K562 (cell line): ENCODE measurements at regions not wholly inside any gene's neighbourhood (a gene's known extent, or its start where the extent isn't known, plus 50 kb on each side); places are given as distances from the start of the nearest gene placed in this dataset.

ENCODE experiments used
- ATAC-seq: fragments of 200-7000 bp; cut with Tn5 transposase; 3 replicates; pipeline ENCODE4 v1.9.1; 2020; ENCODE audit warnings: moderate library complexity
- BruUV-seq: library from RNA; stranded (reverse); fragments of 400-500 nt; replicated peaks from 2 replicates; lab custom pipeline; 2021; lab: Mats Ljungman, UMichigan
- CTCF ChIA-PET: fragments of 300-600 bp; formaldehyde crosslinking; extraction: SDS; loops from one replicate; lab custom pipeline; 2021; ENCODE audit warnings: low intra/inter-chr PET ratio; lab: Yijun Ruan, JAX
- POLR2A ChIA-PET: fragments of 300-600, 350-650 bp; sonication (Branson Sonifier 250); formaldehyde crosslinking; extraction: SDS; loops from one replicate; lab custom pipeline; 2021; ENCODE audit warnings: antibody characterized with exemption, inconsistent platforms; lab: Yijun Ruan, JAX
- DNase-seq, 4 experiments: peaks; one replicate each; pipeline versions ENCODE4 v3.0.0 to v3.0.0-alpha.2; 2011 to 2018; ENCODE audit warnings: low spot score in 3 of 4, mixed read lengths in 3 of 4; ENCODE audit errors: extremely low read depth in 1 of 4
- FAIRE-seq: peaks from 2 replicates; lab custom pipeline; 2011; peaks lifted over from hg19 to GRCh38; lab: Jason Lieb, UNC
- H2AFZ ChIP-seq: 2 replicates; pipeline ENCODE4 v1.6.0; 2011; ENCODE audit warnings: low read depth, low read length, control low read depth, inconsistent platforms
- H3K27ac ChIP-seq: fragments of 200-600 bp; 3 replicates; pipeline ENCODE4 v1.8.0; 2011; ENCODE audit warnings: low read depth, mild to moderate bottlenecking, control low read depth, inconsistent platforms, low read length, moderate library complexity, mixed read lengths; ENCODE audit errors: extremely low read depth
- H3K27me3 ChIP-seq, 2 experiments: fragments of 300-600 bp in 1 of 2; 2 replicates in 1 of 2; 3 replicates in 1 of 2; pipeline versions ENCODE4 v1.6.0 to v1.8.0; 2011; ENCODE audit warnings: inconsistent platforms in 2 of 2, low read length in 2 of 2, mild to moderate bottlenecking in 1 of 2, mixed read lengths in 1 of 2, moderate library complexity in 1 of 2; ENCODE audit not compliant: control insufficient read depth in 2 of 2, insufficient read depth in 2 of 2
- H3K36me3 ChIP-seq: fragments of 300-600 bp; 3 replicates; pipeline ENCODE4 v1.8.0; 2011; ENCODE audit warnings: mild to moderate bottlenecking, low read length, inconsistent platforms; ENCODE audit not compliant: control insufficient read depth, insufficient read depth
- H3K4me1 ChIP-seq, 2 experiments: fragments of 200-600 bp in 1 of 2; replicated peaks in 1 of 2; 2 replicates in 1 of 2; 3 replicates in 1 of 2; pipeline versions ENCODE4 v1.5.1 to v1.8.0; 2011; ENCODE audit warnings: inconsistent platforms in 2 of 2, low read length in 2 of 2, mild to moderate bottlenecking in 1 of 2, mixed read lengths in 1 of 2, moderate library complexity in 1 of 2; ENCODE audit not compliant: control insufficient read depth in 2 of 2, insufficient read depth in 2 of 2
- H3K4me2 ChIP-seq: 2 replicates; pipeline ENCODE4 v1.6.1; 2011; ENCODE audit warnings: low read length, control low read depth, inconsistent platforms, mixed read lengths; ENCODE audit not compliant: insufficient read depth
- H3K4me3 ChIP-seq: fragments of 200-600 bp; sonication (generic), shearing (Covaris generic); 2 replicates; pipeline ENCODE4 v1.5.1; 2016; ENCODE audit warnings: control low read depth, inconsistent platforms
- H3K79me2 ChIP-seq: fragments of 200-600 bp; 3 replicates; pipeline ENCODE4 v1.8.0; 2011; ENCODE audit warnings: low read length, inconsistent platforms; ENCODE audit not compliant: control insufficient read depth, insufficient read depth
- H3K9ac ChIP-seq, 2 experiments: 2 replicates each; pipeline versions ENCODE4 v1.6.0 to v1.6.1; 2011; ENCODE audit warnings: low read depth in 2 of 2, low read length in 2 of 2, control low read depth in 1 of 2, inconsistent platforms in 1 of 2, mild to moderate bottlenecking in 1 of 2, mixed read lengths in 1 of 2; ENCODE audit not compliant: insufficient read depth in 1 of 2
- H3K9me1 ChIP-seq: one replicate; pipeline ENCODE4 v1.6.0; 2011; ENCODE audit warnings: inconsistent platforms, mild to moderate bottlenecking, low read length, moderate library complexity; ENCODE audit not compliant: control insufficient read depth, insufficient read depth
- H3K9me3 ChIP-seq: replicated peaks from 2 replicates; pipeline ENCODE4 v1.5.1; 2011; ENCODE audit warnings: low read depth, low read length, inconsistent platforms; ENCODE audit not compliant: control insufficient read depth, insufficient read depth
- H4K20me1 ChIP-seq: replicated peaks from 2 replicates; pipeline ENCODE4 v1.6.1; 2011; ENCODE audit warnings: low read length, inconsistent platforms, mixed read lengths; ENCODE audit not compliant: control insufficient read depth, insufficient read depth
- ARID2 ChIP-seq: fragments of 450-650 bp; IDR thresholded peaks from 2 replicates; pipeline ENCODE4 v1.6.1; 2017; ENCODE audit warnings: antibody characterized with exemption, mild to moderate bottlenecking
- BACH1 ChIP-seq: fragments of 200-800 bp; sonication (Bioruptor generic); IDR thresholded peaks from 2 replicates; pipeline ENCODE4 v1.6.1; 2016; ENCODE audit warnings: missing genetic modification characterization, missing compliant biosample characterization
- BCL6 ChIP-seq: fragments of 250-450 bp; sonication (Bioruptor Pico); IDR thresholded peaks from 2 replicates; pipeline ENCODE4 v1.4.0; 2020
- C11orf30 ChIP-seq: fragments of 450-650 bp; IDR thresholded peaks from 2 replicates; pipeline ENCODE4 v1.6.1; 2016; ENCODE audit warnings: low read depth, mild to moderate bottlenecking
- ESRRA ChIP-seq: fragments of 450-650 bp; IDR thresholded peaks from 2 replicates; pipeline ENCODE4 v1.6.1; 2014; ENCODE audit warnings: low read depth, mild to moderate bottlenecking, moderate library complexity, borderline replicate concordance
- ETS2 ChIP-seq: IDR thresholded peaks from 2 replicates; pipeline ENCODE4 v1.6.1; 2016; ENCODE audit warnings: borderline replicate concordance, missing genetic modification characterization, mild to moderate bottlenecking, moderate library complexity, missing compliant biosample characterization; ENCODE audit not compliant: poor library complexity, severe bottlenecking
- ETV1 ChIP-seq: fragments of 450-650 bp; conservative IDR thresholded peaks from 2 replicates; pipeline ENCODE4 v1.6.1; 2016; ENCODE audit warnings: missing genetic modification characterization, control low read depth, low read depth, missing compliant biosample characterization
- FOXA3 ChIP-seq, 2 experiments: fragments of 450-650 bp in 1 of 2; sonication (generic) in 1 of 2; formaldehyde crosslinking; IDR thresholded peaks in 1 of 2; conservative IDR thresholded peaks in 1 of 2; 2 replicates each; pipeline versions ENCODE4 v1.4.0 to v1.8.0; 2020 to 2022; ENCODE audit warnings: mild to moderate bottlenecking in 2 of 2, missing genetic modification reagents in 1 of 2
- GTF2B ChIP-seq: IDR thresholded peaks from 2 replicates; pipeline ENCODE4 v1.6.1; 2011; ENCODE audit not compliant: insufficient read length; ENCODE audit errors: extremely low read depth
- HLTF ChIP-seq: fragments of 450-650 bp; IDR thresholded peaks from 2 replicates; pipeline ENCODE4 v1.6.1; 2016
- KDM1A ChIP-seq, 2 experiments: fragments of 450-650 bp; IDR thresholded peaks; 2 replicates each; pipeline ENCODE4 v1.6.1; 2016; ENCODE audit warnings: mild to moderate bottlenecking in 2 of 2
- MAFG ChIP-seq: fragments of 450-650 bp; conservative IDR thresholded peaks from 2 replicates; pipeline ENCODE4 v1.6.1; 2016; ENCODE audit warnings: missing genetic modification characterization, missing compliant biosample characterization
- MAFK ChIP-seq: IDR thresholded peaks from 2 replicates; pipeline ENCODE4 v1.6.1; 2011; ENCODE audit warnings: low read length, improper control_type of control experiment
- MCM3 ChIP-seq: fragments of 450-650 bp; IDR thresholded peaks from 2 replicates; pipeline ENCODE4 v1.6.1; 2016
- MECOM ChIP-seq: fragments of 250-450 bp; sonication (Bioruptor Pico); IDR thresholded peaks from 2 replicates; pipeline ENCODE4 v1.8.0; 2022; ENCODE audit warnings: inconsistent platforms
- MIER1 ChIP-seq: fragments of 450-650 bp; IDR thresholded peaks from 2 replicates; pipeline ENCODE4 v1.6.1; 2016; ENCODE audit warnings: antibody characterized with exemption, mild to moderate bottlenecking, low read depth
- MTF1 ChIP-seq: fragments of 250-450 bp; sonication (Bioruptor Pico); IDR thresholded peaks from 2 replicates; pipeline ENCODE4 v1.9.0; 2021; ENCODE audit warnings: moderate library complexity, mild to moderate bottlenecking, inconsistent platforms, borderline replicate concordance
- NCOA6 ChIP-seq: fragments of 450-650 bp; IDR thresholded peaks from 2 replicates; pipeline ENCODE4 v1.6.1; 2017; ENCODE audit warnings: mild to moderate bottlenecking
- NFYB ChIP-seq: IDR thresholded peaks from 2 replicates; pipeline ENCODE4 v1.6.1; 2011; ENCODE audit warnings: mild to moderate bottlenecking, moderate library complexity; ENCODE audit not compliant: insufficient read length; ENCODE audit errors: extremely low read depth
- POLR3A ChIP-seq: IDR thresholded peaks from 2 replicates; pipeline ENCODE4 v1.6.1; 2011; ENCODE audit warnings: borderline replicate concordance, mild to moderate bottlenecking, moderate library complexity; ENCODE audit not compliant: insufficient read length, insufficient read depth; ENCODE audit errors: extremely low read depth
- SAP30 ChIP-seq: fragments of 200-600 bp; sonication (generic); IDR thresholded peaks from 2 replicates; pipeline ENCODE4 v1.6.1; 2012; ENCODE audit warnings: borderline replicate concordance, low read depth, mild to moderate bottlenecking, moderate library complexity, low read length, control low read depth, inconsistent platforms; ENCODE audit not compliant: insufficient read depth, poor library complexity, severe bottlenecking
- SMAD2 ChIP-seq: fragments of 150-350 bp; IDR thresholded peaks from 2 replicates; pipeline ENCODE4 v1.6.1; 2014; ENCODE audit warnings: low read depth, mild to moderate bottlenecking, low read length
- ZNF175 ChIP-seq: fragments of 200-800 bp; sonication (Bioruptor generic); IDR thresholded peaks from 2 replicates; pipeline ENCODE4 v1.6.1; 2016; ENCODE audit warnings: low read depth, mild to moderate bottlenecking, missing genetic modification characterization, missing compliant biosample characterization
- ZNF316 ChIP-seq: fragments of 450-650 bp; IDR thresholded peaks from 2 replicates; pipeline ENCODE4 v1.6.1; 2016
- ZNF431 ChIP-seq: sonication (generic); formaldehyde crosslinking; IDR thresholded peaks from 2 replicates; pipeline ENCODE4 v1.8.0; 2022; ENCODE audit warnings: mild to moderate bottlenecking, missing genetic modification reagents
- ZNF57 ChIP-seq: fragments of 450-650 bp; formaldehyde crosslinking; IDR thresholded peaks from 2 replicates; pipeline ENCODE4 v1.4.0; 2020; ENCODE audit warnings: mild to moderate bottlenecking, moderate library complexity
- ZNF707 ChIP-seq: fragments of 250-450 bp; sonication (Bioruptor Pico); conservative IDR thresholded peaks from 2 replicates; pipeline ENCODE4 v1.8.0; 2022; ENCODE audit warnings: inconsistent platforms, mild to moderate bottlenecking, moderate library complexity
- ZNF764 ChIP-seq: fragments of 250-450 bp; sonication (Bioruptor Pico); IDR thresholded peaks from 2 replicates; pipeline ENCODE4 v1.4.0; 2020; ENCODE audit warnings: low read depth, mild to moderate bottlenecking, moderate library complexity
- WGBS: fragments of 100-300 bp; shearing (Covaris generic); methylation state at CpG from one replicate; pipeline ENCODE4 v1.1.6; 2016; ENCODE audit warnings: low coverage, mixed read lengths; ENCODE audit not compliant: insufficient coverage; ENCODE audit errors: missing lambda C conversion rate; 5-methylcytosine and 5-hydroxymethylcytosine counted together
- in situ Hi-C: fragments of 300-500 bp; cut with MboI; formaldehyde crosslinking; loops from 4 replicates; pipeline ENCODE4 v1.15.0; 2018; ENCODE audit warnings: inconsistent platforms, mixed read lengths
- intact Hi-C: fragments of 100-400 bp; cut with micrococcal nuclease; formaldehyde crosslinking; loops from 2 replicates; pipeline ENCODE4 v1.14.2; 2022

- H3K27me3 ChIP-seq: no peaks in the 10 kb centered on the region
- intact Hi-C loops: no loop called here
- no peaks in the 10 kb centered on the region for H3K4me1 ChIP-seq
- H3K9me1 ChIP-seq: no peaks in the 10 kb centered on the region
- H4K20me1 ChIP-seq: no peaks in the 10 kb centered on the region
- FAIRE-seq: no peak
- BruUV-seq: no TSS peak
- H3K4me3 ChIP-seq: no peak overlapping the region
- H2AFZ ChIP-seq: no peak overlapping the region
- no peaks in the 10 kb centered on the region for H3K9me3 ChIP-seq
- POLR2A ChIA-PET: no interaction called here
- 6% methylated on average over 4 of the region's 4 CpGs for WGBS
- H3K27ac ChIP-seq: no peak overlapping the region
- H3K36me3 ChIP-seq: no peaks in the 10 kb centered on the region
- peak overlapping the region in 1 of 2 experiments; percentile 35; a peak in 1 of 4 replicates for H3K9ac ChIP-seq
- H3K79me2 ChIP-seq: no peaks in the 10 kb centered on the region; the same call in 2 of the 3 replicates
- CTCF ChIA-PET: no interaction called here
- H3K4me2 ChIP-seq: no peak overlapping the region
- in situ Hi-C loops: no loop called here
- ATAC-seq: no peak
- DNase-seq: no peak
- TF ChIP-seq MIER1 (no peak), BACH1 (tag) (no peak), SMAD2 (no peak), ETS2 (no peak), MTF1 (CRISPR knock-in tag) (no peak), ZNF175 (CRISPR knock-in tag) (no peak), POLR3A (no peak), NFYB (no peak), ZNF764 (CRISPR knock-in tag) (no peak), ZNF707 (CRISPR knock-in tag) (no peak), C11orf30 (peak; percentile 47; the same call in 1 of the 2 replicates), MAFK (peak; percentile 14; the same call in 1 of the 2 replicates), MECOM (CRISPR knock-in tag) (no peak), ZNF316 (peak; percentile 79), FOXA3 (CRISPR knock-in tag; conservative IDR thresholded peaks at IDR 0.05 in 1 of 2, IDR thresholded peaks at IDR 0.05 in 1 of 2) (no peak), KDM1A (IDR thresholded peaks at IDR 0.05) (no peak), ESRRA (no peak), NCOA6 (no peak), SAP30 (no peak), ARID2 (no peak), ZNF57 (no peak), MCM3 (no peak), BCL6 (CRISPR knock-in tag) (no peak), GTF2B (no peak), HLTF (no peak), ETV1 (tag) (no peak), MAFG (tag) (peak; percentile 69), ZNF431 (CRISPR knock-in tag) (no peak)
Observed at GRCh38 chr2:103365071-103365470, 603.2 kb downstream of the TMEM182 start.
